CD14-positive monocyte (primary cell): ENCODE measurements at regions not wholly inside any gene's neighbourhood (a gene's known extent, or its start where the extent isn't known, plus 50 kb on each side); places are given as distances from the start of the nearest gene placed in this dataset.

Experiments
- DNase-seq, 3 donors: peaks; one replicate each; pipeline ENCODE4 v3.0.0-alpha.2; 2011 to 2022
- H2AFZ ChIP-seq: 2 replicates; pipeline ENCODE4 v1.6.0; 2012; ENCODE audit warnings: mild to moderate bottlenecking, low read depth, low read length, inconsistent platforms; ENCODE audit not compliant: insufficient read depth, poor library complexity, severe bottlenecking
- H3K27ac ChIP-seq, 2 donors: 1 replicate in 1 of 2; 2 replicates in 1 of 2; pipeline ENCODE4 v1.5.1; 2012 to 2013; ENCODE audit warnings: low read length in 2 of 2, control low read depth in 1 of 2, inconsistent platforms in 1 of 2, low read depth in 1 of 2, mild to moderate bottlenecking in 1 of 2
- H3K27me3 ChIP-seq, 2 donors: one replicate each; pipeline versions ENCODE4 v1.6.0 to v1.6.1; 2011 to 2013; ENCODE audit warnings: low read length in 2 of 2; ENCODE audit not compliant: control insufficient read depth in 2 of 2, insufficient read depth in 2 of 2
- H3K36me3 ChIP-seq, 2 donors: replicated peaks in 1 of 2; 1 replicate in 1 of 2; 2 replicates in 1 of 2; pipeline versions ENCODE4 v1.5.1 to v1.6.1; 2012 to 2013; ENCODE audit warnings: low read length in 2 of 2, control low read depth in 1 of 2, inconsistent platforms in 1 of 2, mild to moderate bottlenecking in 1 of 2; ENCODE audit not compliant: insufficient read depth in 2 of 2, control insufficient read depth in 1 of 2
- H3K4me1 ChIP-seq, 2 donors: 1 replicate in 1 of 2; 2 replicates in 1 of 2; pipeline versions ENCODE4 v1.5.1 to v1.6.1; 2012 to 2013; ENCODE audit warnings: low read length in 2 of 2, control low read depth in 1 of 2, inconsistent platforms in 1 of 2, mild to moderate bottlenecking in 1 of 2, moderate library complexity in 1 of 2; ENCODE audit not compliant: insufficient read depth in 2 of 2, control insufficient read depth in 1 of 2
- H3K4me2 ChIP-seq: replicated peaks from 2 replicates; pipeline ENCODE3; 2012; ENCODE audit warnings: low read length, moderate library complexity, mild to moderate bottlenecking; ENCODE audit not compliant: poor library complexity, severe bottlenecking; ENCODE audit errors: extremely low read depth
- H3K4me3 ChIP-seq, 3 experiments: fragments of 200-600 bp in 1 of 3; sonication (generic) in 1 of 3; replicated peaks in 1 of 3; 1 replicate in 2 of 3; 2 replicates in 1 of 3; pipeline ENCODE4 v1.5.1; 2011 to 2013; ENCODE audit warnings: low read length in 3 of 3, mild to moderate bottlenecking in 3 of 3, control low read depth in 2 of 3, low read depth in 2 of 3, inconsistent platforms in 1 of 3, moderate library complexity in 1 of 3
- H3K79me2 ChIP-seq: 2 replicates; pipeline ENCODE4 v1.6.0; 2012; ENCODE audit warnings: mild to moderate bottlenecking, control low read depth, inconsistent platforms, low read length, moderate library complexity; ENCODE audit not compliant: insufficient read depth
- H3K9ac ChIP-seq: 2 replicates; pipeline ENCODE4 v1.6.0; 2017; ENCODE audit warnings: low read length, mild to moderate bottlenecking; ENCODE audit not compliant: insufficient read depth, poor library complexity, severe bottlenecking
- H3K9me3 ChIP-seq, 2 donors: replicated peaks in 1 of 2; 1 replicate in 1 of 2; 2 replicates in 1 of 2; pipeline versions ENCODE4 v1.5.1 to v1.6.1; 2012 to 2013; ENCODE audit warnings: low read length in 2 of 2, control low read depth in 1 of 2; ENCODE audit not compliant: control insufficient read depth in 1 of 2, insufficient read depth in 1 of 2
- H4K20me1 ChIP-seq: 2 replicates; pipeline ENCODE4 v1.6.0; 2012; ENCODE audit warnings: mild to moderate bottlenecking, low read length, control low read depth, moderate library complexity; ENCODE audit not compliant: insufficient read depth
- H3K27ac Mint-ChIP-seq, 7 donors: one replicate each; pipeline ENCODE4 v1.8.0; 2020; ENCODE audit warnings: mild to moderate bottlenecking in 7 of 7, mixed read lengths in 7 of 7, moderate library complexity in 6 of 7, inconsistent platforms in 2 of 7
- H3K27me3 Mint-ChIP-seq, 3 donors: one replicate each; pipeline ENCODE4 v1.8.0; 2021 to 2022; ENCODE audit warnings: low read depth in 3 of 3, mild to moderate bottlenecking in 3 of 3, mixed read lengths in 3 of 3, moderate library complexity in 3 of 3, inconsistent platforms in 1 of 3
- H3K36me3 Mint-ChIP-seq, 2 donors: one replicate each; pipeline ENCODE4 v1.8.0; 2020; ENCODE audit warnings: mixed read lengths in 2 of 2, inconsistent platforms in 1 of 2, mild to moderate bottlenecking in 1 of 2
- H3K4me1 Mint-ChIP-seq: one replicate; pipeline ENCODE4 v1.8.0; 2020; ENCODE audit warnings: mild to moderate bottlenecking, mixed read lengths
- H3K4me3 Mint-ChIP-seq, 2 donors: one replicate each; pipeline ENCODE4 v1.8.0; 2020; ENCODE audit warnings: mild to moderate bottlenecking in 2 of 2, mixed read lengths in 2 of 2, moderate library complexity in 1 of 2
- H3K9me3 Mint-ChIP-seq, 7 donors: one replicate each; pipeline ENCODE4 v1.8.0; 2020 to 2022; ENCODE audit warnings: mixed read lengths in 7 of 7, mild to moderate bottlenecking in 6 of 7, moderate library complexity in 6 of 7, inconsistent platforms in 2 of 7
- WGBS: methylation state at CpG from one replicate; pipeline ENCODE4 v1.1.5; 2013; ENCODE audit warnings: missing lambda C conversion rate; ENCODE audit not compliant: insufficient coverage; 5-methylcytosine and 5-hydroxymethylcytosine counted together
- intact Hi-C, 2 donors: fragments of 100-400 bp; cut with micrococcal nuclease; formaldehyde crosslinking; loops; one replicate each; pipeline versions ENCODE4 v1.15.0 to v1.15.1; 2023
- TF ChIP-seq, protein P1 (sequence below): fragments of 200-600 bp; IDR thresholded peaks from one replicate; pipeline ENCODE4 v1.8.0; 2022; ENCODE audit warnings: antibody characterized with exemption, mild to moderate bottlenecking

GRCh38 chr4:38577462-38577861 lies 86.5 kb upstream of the KLF3 start:
- Histone ChIP-seq H2AFZ (no peak overlapping the region), H3K4me2 (no peak overlapping the region), H3K27me3 (no peaks in the 10 kb centered on the region), H4K20me1 (no peaks in the 10 kb centered on the region), H3K4me3 (no peak overlapping the region), H3K36me3 (no peaks in the 10 kb centered on the region), H3K79me2 (no peaks in the 10 kb centered on the region), H3K9ac (no peak overlapping the region), H3K9me3 (no peaks in the 10 kb centered on the region), H3K4me1 (peaks cover 18 to 22% of the 10 kb centered on the region in 2 donors), H3K27ac (no peak overlapping the region)
- Mint-ChIP-seq H3K4me1 (peaks cover 33% of the 10 kb centered on the region), H3K27me3 (no peaks in the 10 kb centered on the region), H3K4me3 (no peak overlapping the region), H3K36me3 (no peaks in the 10 kb centered on the region), H3K9me3 (peaks cover 0 to 4% (median 2%) of the 10 kb centered on the region in 7 donors), H3K27ac (peak overlapping the region in 1 of 7 donors; percentile 57)
- DNase-seq: peak in 2 of 3 donors; percentile 7 to 25
- intact Hi-C loops: no loop called here
- TF ChIP-seq, protein P1, sequence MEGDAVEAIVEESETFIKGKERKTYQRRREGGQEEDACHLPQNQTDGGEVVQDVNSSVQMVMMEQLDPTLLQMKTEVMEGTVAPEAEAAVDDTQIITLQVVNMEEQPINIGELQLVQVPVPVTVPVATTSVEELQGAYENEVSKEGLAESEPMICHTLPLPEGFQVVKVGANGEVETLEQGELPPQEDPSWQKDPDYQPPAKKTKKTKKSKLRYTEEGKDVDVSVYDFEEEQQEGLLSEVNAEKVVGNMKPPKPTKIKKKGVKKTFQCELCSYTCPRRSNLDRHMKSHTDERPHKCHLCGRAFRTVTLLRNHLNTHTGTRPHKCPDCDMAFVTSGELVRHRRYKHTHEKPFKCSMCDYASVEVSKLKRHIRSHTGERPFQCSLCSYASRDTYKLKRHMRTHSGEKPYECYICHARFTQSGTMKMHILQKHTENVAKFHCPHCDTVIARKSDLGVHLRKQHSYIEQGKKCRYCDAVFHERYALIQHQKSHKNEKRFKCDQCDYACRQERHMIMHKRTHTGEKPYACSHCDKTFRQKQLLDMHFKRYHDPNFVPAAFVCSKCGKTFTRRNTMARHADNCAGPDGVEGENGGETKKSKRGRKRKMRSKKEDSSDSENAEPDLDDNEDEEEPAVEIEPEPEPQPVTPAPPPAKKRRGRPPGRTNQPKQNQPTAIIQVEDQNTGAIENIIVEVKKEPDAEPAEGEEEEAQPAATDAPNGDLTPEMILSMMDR: no peak

DNA sequence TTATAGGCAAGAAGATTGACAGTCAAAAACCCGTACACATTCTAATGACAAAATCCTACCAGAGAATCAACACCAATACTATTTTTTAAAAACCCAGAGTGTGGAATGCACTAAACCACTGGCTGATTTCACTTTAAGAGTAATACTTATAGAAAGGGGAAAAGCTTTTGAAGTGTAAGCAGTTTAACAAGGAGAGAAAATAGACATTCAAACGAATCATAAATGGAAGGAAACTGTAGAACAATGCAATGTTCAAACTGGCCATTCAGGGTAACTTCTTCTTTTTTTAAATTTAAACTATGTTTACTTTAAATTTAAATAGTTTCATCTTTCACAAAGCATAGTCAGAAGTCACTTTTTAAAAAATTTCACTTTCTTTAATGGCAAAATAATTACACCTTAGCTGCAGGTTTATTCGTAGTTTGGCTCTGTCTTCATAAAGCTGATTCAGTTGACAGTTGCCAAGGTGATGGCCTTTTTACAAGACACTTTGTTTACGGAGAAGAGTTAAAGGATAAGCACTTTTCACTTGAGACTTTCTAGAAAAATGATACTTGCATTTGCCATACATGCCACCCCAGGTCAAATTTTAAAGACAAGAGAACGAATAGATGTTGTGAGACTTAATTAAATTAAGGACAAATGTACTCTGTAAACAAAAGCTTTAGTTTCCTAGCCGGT lies 82.4 kb upstream of the KLF3 start:
- H3K4me3 Mint-ChIP-seq: no peak overlapping the region
- H3K27ac Mint-ChIP-seq: peak overlapping the region in 1 of 7 donors; percentile 39
- Histone ChIP-seq H4K20me1 (no peaks in the 10 kb centered on the region), H3K79me2 (no peaks in the 10 kb centered on the region), H3K36me3 (no peaks in the 10 kb centered on the region), H3K9ac (no peak overlapping the region), H3K27me3 (no peaks in the 10 kb centered on the region), H3K4me2 (no peak overlapping the region), H2AFZ (no peak overlapping the region), H3K9me3 (no peaks in the 10 kb centered on the region), H3K27ac (no peak overlapping the region), H3K4me1 (peaks cover 29 to 34% of the 10 kb centered on the region in 2 donors), H3K4me3 (no peak overlapping the region)
- H3K36me3 Mint-ChIP-seq: no peaks in the 10 kb centered on the region
- no peak for DNase-seq
- H3K4me1 Mint-ChIP-seq: peaks cover 45% of the 10 kb centered on the region
- H3K27me3 Mint-ChIP-seq: peaks cover 0 to 6% (median 0%) of the 10 kb centered on the region in 3 donors
- TF ChIP-seq, protein P1: no peak
- H3K9me3 Mint-ChIP-seq: peaks cover 0 to 3% (median 0%) of the 10 kb centered on the region in 7 donors
- no CpG with 5 or more reads among the region's 6 CpGs for WGBS
- intact Hi-C loops: loop anchor here in 1 of 2 donors (10.0 kb wide), 2 partner anchors 57 to 63 kb away; no protein-coding TSS in a partner anchor
